Thymus (tissue), 11 donors: ENCODE measurements at regions not wholly inside any gene's neighbourhood (a gene's known extent, or its start where the extent isn't known, plus 50 kb on each side); places are given as distances from the start of the nearest gene placed in this dataset.

Source experiments
- DNase-seq, 9 donors: peaks; one replicate each; pipeline ENCODE4 v3.0.0-alpha.2; 2013; ENCODE audit warnings: low spot score in 9 of 9, low read depth in 6 of 9, missing footprints in 1 of 9
- H3K27ac ChIP-seq, 2 donors: one replicate each; pipeline ENCODE4 v1.5.1; 2013; ENCODE audit warnings: control low read depth in 1 of 2, low read depth in 1 of 2, low read length in 1 of 2, mild to moderate bottlenecking in 1 of 2, moderate library complexity in 1 of 2
- H3K27me3 ChIP-seq, 2 donors: one replicate each; pipeline ENCODE4 v1.5.1; 2013; ENCODE audit warnings: low read length in 1 of 2; ENCODE audit not compliant: control insufficient read depth in 2 of 2, insufficient read depth in 1 of 2
- H3K36me3 ChIP-seq, 2 donors: one replicate each; pipeline ENCODE4 v1.5.1; 2013; ENCODE audit warnings: low read length in 1 of 2, mild to moderate bottlenecking in 1 of 2, moderate library complexity in 1 of 2; ENCODE audit not compliant: control insufficient read depth in 2 of 2, insufficient read depth in 2 of 2
- H3K4me1 ChIP-seq, 2 donors: one replicate each; pipeline ENCODE4 v1.5.1; 2013; ENCODE audit warnings: low read length in 2 of 2; ENCODE audit not compliant: control insufficient read depth in 2 of 2, insufficient read depth in 2 of 2
- H3K4me3 ChIP-seq, 2 donors: one replicate each; pipeline ENCODE4 v1.5.1; 2013; ENCODE audit warnings: low read length in 2 of 2, control low read depth in 1 of 2, mild to moderate bottlenecking in 1 of 2
- H3K9me3 ChIP-seq, 2 donors: one replicate each; pipeline ENCODE4 v1.5.1; 2013; ENCODE audit warnings: low read length in 1 of 2, mild to moderate bottlenecking in 1 of 2; ENCODE audit not compliant: control insufficient read depth in 2 of 2, insufficient read depth in 1 of 2
- WGBS: extraction: QIAGEN DNeasy Blood & Tissue Kit; methylation state at CpG from one replicate; pipeline ENCODE4 v1.1.7; 2013; 5-methylcytosine and 5-hydroxymethylcytosine counted together
- donor health status: healthy.

- no peaks in the 10 kb centered on the region for H3K4me1 ChIP-seq
- no peak overlapping the region for H3K4me3 ChIP-seq
- H3K27me3 ChIP-seq: no peaks in the 10 kb centered on the region
- no peak overlapping the region for H3K27ac ChIP-seq
- no peaks in the 10 kb centered on the region for H3K9me3 ChIP-seq
- WGBS: 40% methylated on average over 6 of the region's 6 CpGs
- no peak for DNase-seq
- H3K36me3 ChIP-seq: no peaks in the 10 kb centered on the region
Measured at GRCh38 chrX:4240541-4241194, 527.2 kb upstream of the PRKX start.

DNA sequence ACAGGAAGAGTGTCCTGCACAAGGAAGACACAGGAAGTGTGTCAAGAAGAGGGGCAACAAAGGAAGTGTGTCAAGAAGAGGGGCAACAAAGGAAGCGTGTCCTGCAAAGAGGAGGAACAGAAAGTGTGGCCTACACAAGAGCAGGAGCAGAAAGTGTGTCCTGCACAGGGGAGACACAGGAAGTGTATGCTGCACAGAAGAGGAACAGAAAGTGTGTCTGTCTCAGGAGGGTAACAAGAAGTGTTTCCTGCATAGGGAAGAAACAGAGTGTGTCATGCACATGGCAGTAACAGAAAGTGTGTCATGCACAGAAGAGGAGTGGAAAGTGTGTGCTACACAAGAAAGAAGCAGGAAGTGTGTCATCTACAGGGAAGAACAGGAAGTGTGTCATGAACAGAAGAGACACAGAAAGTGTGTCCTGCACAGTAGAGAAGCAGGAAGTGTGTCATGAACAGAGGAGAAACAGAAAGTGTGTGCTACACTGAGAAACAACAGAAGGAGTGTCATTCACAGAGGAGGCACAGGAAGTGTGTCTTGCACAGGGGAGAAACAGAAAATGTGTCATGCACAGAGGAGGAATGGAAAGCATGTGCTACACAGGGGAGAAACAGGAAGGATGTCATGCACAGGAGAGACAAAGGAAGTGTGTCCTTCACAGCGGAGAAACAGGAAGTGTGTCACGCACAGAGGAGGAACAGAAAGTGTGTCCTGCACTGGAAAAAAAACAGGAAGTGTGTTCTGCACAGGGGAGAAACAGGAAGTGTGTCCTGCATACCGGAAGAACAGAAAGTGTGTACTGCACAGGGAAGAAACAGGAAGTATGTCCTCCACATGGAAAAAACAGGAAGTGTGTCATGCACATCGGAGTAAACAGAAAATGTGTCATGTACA, 526.4 kb upstream of the PRKX start:
- no peak overlapping the region for H3K27ac ChIP-seq
- no peak overlapping the region for H3K4me3 ChIP-seq
- WGBS: 45% methylated on average over 5 of the region's 5 CpGs
- H3K36me3 ChIP-seq: no peaks in the 10 kb centered on the region
- no peaks in the 10 kb centered on the region for H3K4me1 ChIP-seq
- no peaks in the 10 kb centered on the region for H3K9me3 ChIP-seq
- no peaks in the 10 kb centered on the region for H3K27me3 ChIP-seq
- DNase-seq: no peak

- WGBS: 91% methylated on average over 3 of the region's 3 CpGs
- Histone ChIP-seq H3K27me3 (no peaks in the 10 kb centered on the region), H3K4me1 (no peaks in the 10 kb centered on the region), H3K27ac (no peak overlapping the region), H3K36me3 (no peaks in the 10 kb centered on the region), H3K4me3 (no peak overlapping the region), H3K9me3 (no peaks in the 10 kb centered on the region)
- no peak for DNase-seq
Measured at GRCh38 chrX:4238916-4239315, 525.5 kb upstream of the PRKX start.

DNA sequence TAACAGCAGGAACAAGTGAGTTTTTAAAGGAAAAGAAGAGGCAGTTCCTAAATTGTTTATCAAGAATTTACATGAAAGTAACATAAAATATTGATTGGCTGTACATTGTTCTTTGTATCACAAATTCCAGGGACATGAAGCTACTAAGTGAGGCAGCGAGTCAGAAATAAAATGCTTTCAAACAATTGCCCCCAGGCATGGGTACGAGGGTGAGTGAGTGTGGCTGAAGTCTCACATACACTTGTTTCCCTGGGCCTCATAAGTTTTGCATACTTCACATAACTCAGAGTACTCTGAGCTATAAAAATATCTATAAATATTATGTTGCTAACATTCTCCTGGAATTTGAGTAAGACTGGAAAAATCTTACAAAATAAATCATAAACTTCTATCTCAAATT, 511.6 kb upstream of the PRKX start:
- DNase-seq: no peak
- no peaks in the 10 kb centered on the region for H3K36me3 ChIP-seq
- no peaks in the 10 kb centered on the region for H3K9me3 ChIP-seq
- WGBS: 83% methylated on average over 2 of the region's 2 CpGs
- no peak overlapping the region for H3K4me3 ChIP-seq
- H3K27ac ChIP-seq: no peak overlapping the region
- no peaks in the 10 kb centered on the region for H3K27me3 ChIP-seq
- no peaks in the 10 kb centered on the region for H3K4me1 ChIP-seq

DNA sequence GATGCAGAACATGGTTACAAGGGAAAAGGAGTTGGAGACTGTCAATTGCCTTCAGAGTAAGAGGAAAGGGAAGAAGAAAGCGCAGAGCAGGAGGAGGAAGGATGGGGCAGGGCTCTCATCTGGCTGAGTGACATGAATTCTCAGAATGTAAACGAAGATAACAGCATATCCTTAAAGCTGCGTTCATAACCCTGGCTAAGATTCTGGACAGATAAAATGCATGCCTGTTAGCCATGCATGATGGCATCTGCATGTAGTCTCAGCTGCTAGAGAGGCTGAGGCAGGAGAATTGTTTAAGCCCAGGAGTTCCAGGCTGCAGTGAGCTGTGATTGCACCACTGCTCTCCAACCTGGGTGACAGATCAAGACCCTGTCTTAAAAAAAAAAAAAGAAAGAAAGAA, 493.5 kb upstream of the PRKX start:
- DNase-seq: no peak
- no peak overlapping the region for H3K27ac ChIP-seq
- no peaks in the 10 kb centered on the region for H3K9me3 ChIP-seq
- WGBS: 39% methylated on average over 3 of the region's 3 CpGs
- H3K27me3 ChIP-seq: no peaks in the 10 kb centered on the region
- no peaks in the 10 kb centered on the region for H3K4me1 ChIP-seq
- no peaks in the 10 kb centered on the region for H3K36me3 ChIP-seq
- no peak overlapping the region for H3K4me3 ChIP-seq

GRCh38 chrX:4197971-4198370, 484.5 kb upstream of the PRKX start:
- WGBS: 97% methylated on average over 6 of the region's 6 CpGs

DNA sequence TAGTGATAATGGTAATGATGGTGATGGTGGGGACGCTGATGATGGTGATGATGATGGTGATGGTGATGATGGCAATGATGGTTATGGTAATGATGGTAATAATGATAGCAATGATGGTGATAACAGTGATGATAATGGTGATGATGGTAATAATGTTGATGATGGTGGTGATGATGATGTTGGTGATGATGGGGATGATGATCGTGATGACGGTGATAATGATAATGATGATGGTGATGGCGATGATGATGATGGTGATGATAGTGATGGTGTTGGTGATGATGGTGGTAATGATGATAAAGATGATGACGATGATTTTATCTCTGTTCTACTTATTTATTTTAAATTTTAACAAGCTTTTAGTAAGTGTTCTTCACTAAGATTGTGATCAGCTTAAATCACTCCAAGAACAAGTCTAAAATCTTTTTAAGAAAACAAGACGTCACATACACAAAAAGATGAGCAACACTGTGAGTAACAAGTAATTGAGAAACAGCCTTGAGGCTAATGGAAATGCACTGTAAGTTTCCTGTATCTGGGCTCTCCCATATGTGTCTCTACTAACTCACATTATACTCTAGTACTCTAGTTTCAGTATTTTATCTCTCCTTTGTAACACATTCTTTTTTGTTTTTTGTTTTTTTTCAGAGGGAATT, 480.2 kb upstream of the PRKX start:
- no peak overlapping the region for H3K4me3 ChIP-seq
- H3K4me1 ChIP-seq: no peaks in the 10 kb centered on the region
- no peak overlapping the region for H3K27ac ChIP-seq
- H3K27me3 ChIP-seq: no peaks in the 10 kb centered on the region
- no peak for DNase-seq
- H3K9me3 ChIP-seq: no peaks in the 10 kb centered on the region
- 94% methylated on average over 6 of the region's 6 CpGs for WGBS
- no peaks in the 10 kb centered on the region for H3K36me3 ChIP-seq

More at GRCh38 chrX:4197971-4198370, 484.5 kb upstream of the PRKX start:
- no peaks in the 10 kb centered on the region for H3K27me3 ChIP-seq
- no peak overlapping the region for H3K4me3 ChIP-seq
- H3K4me1 ChIP-seq: no peaks in the 10 kb centered on the region
- DNase-seq: no peak
- H3K27ac ChIP-seq: no peak overlapping the region
- no peaks in the 10 kb centered on the region for H3K9me3 ChIP-seq
- no peaks in the 10 kb centered on the region for H3K36me3 ChIP-seq

DNA sequence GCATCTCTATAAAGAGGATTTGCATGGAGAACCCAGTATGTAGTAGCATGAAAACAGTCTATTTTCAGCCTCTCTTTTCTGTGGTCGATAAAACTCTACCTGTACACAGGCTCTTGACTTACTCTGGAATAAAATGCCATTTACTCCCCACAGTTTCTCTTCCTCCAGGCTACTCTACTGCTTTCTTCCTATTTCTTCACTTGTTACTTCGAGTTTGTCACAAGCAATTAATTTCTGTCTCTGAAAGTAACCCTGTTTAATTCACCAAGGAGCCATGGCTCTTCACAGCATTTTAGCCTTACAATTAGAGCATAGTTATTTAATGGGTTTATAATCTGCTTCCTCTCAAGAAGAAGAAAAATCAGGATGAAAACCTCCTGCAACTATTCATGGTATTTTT, 472.9 kb upstream of the PRKX start:
- DNase-seq: no peak
- WGBS: 61% methylated on average over 2 of the region's 2 CpGs
- H3K9me3 ChIP-seq: no peaks in the 10 kb centered on the region
- H3K4me1 ChIP-seq: no peaks in the 10 kb centered on the region
- H3K36me3 ChIP-seq: no peaks in the 10 kb centered on the region
- H3K27ac ChIP-seq: no peak overlapping the region
- H3K27me3 ChIP-seq: no peaks in the 10 kb centered on the region
- H3K4me3 ChIP-seq: no peak overlapping the region

GRCh38 chrX:4185086-4185485, 471.6 kb upstream of the PRKX start:
- WGBS: 90% methylated on average over 4 of the region's 4 CpGs
- H3K27ac ChIP-seq: no peak overlapping the region
- H3K4me1 ChIP-seq: no peaks in the 10 kb centered on the region
- H3K9me3 ChIP-seq: no peaks in the 10 kb centered on the region
- DNase-seq: no peak
- no peak overlapping the region for H3K4me3 ChIP-seq
- no peaks in the 10 kb centered on the region for H3K27me3 ChIP-seq
- no peaks in the 10 kb centered on the region for H3K36me3 ChIP-seq
